HG03565 (cell line): ENCODE measurements at regions not wholly inside any gene's neighbourhood (a gene's known extent, or its start where the extent isn't known, plus 50 kb on each side); places are given as distances from the start of the nearest gene placed in this dataset.

Experiments used
- ATAC-seq: cut with Tn5 transposase; IDR thresholded peaks from one replicate; pipeline ENCODE4 v1.9.1; 2021; ENCODE audit warnings: mild to moderate bottlenecking, moderate library complexity; ENCODE audit not compliant: unreplicated experiment

DNA sequence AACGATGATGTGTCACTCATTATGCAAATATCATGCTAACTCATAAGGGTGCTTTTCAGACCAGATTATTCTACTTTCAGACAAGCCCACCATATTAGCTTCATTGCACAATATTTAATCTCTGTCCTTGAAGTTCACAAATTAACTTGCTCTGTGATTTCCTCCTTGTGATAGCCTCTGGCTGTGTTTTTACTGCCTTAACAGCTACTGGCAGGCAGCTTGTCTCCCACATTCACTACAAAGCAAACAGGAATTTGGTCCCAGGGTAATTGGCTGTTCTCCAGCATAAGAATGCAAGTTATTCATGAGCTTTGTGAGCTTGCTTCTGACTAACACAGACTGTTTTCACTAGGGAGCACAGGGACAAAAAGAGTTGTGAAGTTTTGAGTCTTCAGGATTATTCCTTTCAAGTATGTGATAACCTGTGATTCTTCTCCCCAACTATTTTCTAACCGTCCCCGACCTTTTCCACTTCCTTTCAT lies 87.9 kb upstream of the HMCN1 start:
- ATAC-seq, result no peak

DNA sequence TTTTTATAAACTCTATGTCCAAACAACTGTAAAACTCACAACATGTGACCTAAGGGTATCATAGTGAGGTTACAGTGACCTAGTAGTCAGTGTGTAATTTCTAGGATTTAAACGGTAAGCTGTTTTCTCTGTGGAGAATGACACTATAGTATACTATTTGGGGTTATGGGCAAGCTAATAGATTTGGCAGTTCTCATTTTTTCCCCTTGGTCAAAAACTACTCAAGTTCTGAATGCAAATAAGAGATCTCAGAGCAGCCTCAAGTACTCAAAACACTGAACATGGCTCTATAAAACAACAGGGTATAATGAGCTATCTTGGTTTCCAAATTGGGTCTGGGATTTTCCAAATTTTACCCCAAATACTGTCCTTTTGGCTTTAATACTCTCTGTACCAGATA lies 88.5 kb upstream of the HMCN1 start:
- ATAC-seq, result no peak

DNA sequence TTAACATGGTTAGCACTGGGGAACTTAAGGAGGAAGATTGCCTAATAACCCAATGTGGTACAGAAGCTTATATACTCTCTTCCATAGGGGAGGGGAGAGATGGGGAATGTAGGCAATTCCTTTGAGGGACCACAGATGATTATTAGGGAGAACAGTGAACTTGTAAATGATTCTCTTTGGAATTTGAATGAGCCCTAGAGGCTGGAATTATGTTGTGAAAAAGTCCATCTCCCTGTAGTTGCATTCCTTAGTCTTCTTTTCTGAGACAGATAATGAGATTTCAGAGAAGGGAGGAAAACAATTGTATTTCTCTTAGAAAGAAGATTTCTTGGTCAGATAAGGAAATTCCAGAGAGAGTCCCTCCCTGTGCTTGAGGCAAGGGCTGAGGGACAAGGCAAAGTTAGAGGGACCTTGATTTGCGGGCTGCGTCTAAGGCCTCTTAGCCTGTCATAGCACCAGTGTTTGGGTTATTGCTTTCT lies 89.0 kb upstream of the HMCN1 start:
- ATAC-seq, result no peak

DNA sequence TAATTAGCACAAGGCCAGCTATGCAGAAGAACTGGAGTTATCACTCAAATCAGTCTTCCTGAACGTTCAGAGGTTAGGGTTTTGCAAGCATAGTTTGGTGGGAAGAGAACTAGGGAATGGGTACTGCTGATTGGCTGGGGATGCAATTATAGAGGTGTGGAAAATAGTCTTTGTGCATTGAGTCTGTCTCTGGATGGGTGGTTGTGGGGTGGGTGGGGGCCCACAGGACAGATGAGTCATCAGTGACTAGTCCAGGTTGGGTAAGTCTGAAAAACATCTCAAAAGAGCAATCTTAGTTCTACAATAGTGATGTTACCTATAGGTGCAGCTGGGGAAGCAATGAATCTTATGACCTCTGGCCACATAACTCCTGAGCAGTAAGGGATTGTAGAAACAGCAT lies 89.7 kb upstream of the HMCN1 start:
- no peak for ATAC-seq

DNA sequence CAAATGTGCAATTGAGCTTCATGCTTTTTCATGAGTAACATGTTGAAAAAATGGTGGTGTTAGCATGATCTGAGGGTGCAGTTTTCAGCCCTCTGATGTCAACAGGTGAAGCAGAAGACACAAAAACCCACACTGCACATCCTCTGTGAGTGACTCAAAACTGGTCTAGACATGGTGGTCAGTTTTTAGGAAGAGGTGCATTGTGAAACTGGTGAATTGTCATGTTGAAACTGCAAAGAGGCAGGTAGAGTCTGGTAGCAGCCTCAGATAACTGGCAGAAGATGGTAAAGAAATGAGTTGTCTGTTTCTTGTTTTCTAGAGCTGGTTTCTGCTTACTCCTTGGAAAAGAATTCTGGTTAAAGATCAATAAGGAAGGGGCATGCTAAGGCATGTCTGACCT lies 97.3 kb upstream of the HMCN1 start:
- peak; percentile 99 for ATAC-seq

DNA sequence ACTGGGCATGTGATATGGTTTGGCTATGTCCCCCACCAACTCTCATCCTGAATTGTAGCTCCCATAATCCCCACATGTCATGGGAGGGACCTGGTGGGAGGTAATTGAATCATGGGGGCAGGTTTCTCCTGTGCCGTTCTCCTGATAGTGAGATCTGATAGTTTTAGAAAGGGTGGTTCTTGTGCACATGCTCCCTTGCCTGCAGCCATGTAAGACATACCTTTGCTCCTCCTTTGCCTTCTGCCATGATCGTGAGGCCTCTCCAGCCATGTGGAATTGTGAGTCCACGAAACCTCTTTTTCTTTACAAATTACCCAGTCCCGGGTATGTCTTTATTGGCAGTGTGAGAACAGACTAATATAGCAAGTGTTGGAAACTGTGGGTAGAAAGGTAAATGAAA lies 99.5 kb upstream of the HMCN1 start:
- ATAC-seq, result no peak

DNA sequence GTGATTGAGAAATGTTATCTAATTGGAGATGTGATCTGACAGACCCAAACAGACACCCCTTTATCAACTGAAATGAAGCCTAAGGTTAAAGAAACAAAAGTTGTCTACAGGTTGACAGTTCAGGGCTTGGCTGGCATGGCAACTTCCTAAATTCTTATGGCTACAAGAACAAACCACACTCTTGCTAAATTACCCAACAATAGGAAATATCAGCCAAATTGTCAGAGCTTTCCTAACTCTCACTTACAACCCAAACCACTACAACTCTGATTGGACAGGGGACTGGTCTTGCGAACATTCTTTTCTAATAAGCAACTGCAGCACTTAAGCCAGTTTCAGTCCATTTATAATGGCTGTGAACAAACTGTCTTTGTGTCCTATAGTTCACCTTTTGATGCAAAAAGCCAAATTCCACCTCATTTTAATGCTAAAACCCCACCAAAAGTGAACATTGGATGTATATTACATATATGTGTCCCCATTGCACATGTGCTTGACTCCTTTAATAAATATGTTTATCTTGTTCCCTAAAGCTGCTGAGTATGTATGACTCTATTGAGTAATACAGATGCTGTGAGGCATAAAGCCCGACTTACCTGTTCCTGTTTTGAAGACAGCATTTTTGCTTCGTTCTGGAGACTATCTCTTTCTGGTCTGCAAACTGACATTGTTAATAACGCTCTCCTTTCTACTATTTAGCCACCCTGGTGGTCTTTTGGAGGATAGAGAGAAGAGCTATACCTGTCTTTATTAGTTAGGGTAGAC lies 101.3 kb upstream of the HMCN1 start:
- no peak for ATAC-seq

DNA sequence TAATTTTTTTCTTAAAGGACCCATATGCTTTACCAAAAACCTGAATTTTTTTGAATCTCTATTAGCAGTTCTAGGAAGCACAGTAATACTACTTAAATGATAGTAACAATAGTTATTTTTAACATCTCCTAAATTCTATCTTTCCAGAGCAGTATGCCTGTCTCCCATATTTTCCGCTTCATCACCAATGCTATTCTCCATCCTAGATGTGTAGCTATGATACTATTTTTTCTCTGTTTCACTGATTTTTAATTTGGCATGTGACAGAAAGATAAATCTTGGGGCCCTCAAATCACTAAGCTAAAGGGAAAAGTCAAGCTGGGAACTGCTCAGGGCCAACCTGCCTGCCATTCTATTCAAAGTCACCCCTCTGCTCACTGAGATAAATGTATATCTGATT lies 102.3 kb upstream of the HMCN1 start:
- ATAC-seq, result no peak

DNA sequence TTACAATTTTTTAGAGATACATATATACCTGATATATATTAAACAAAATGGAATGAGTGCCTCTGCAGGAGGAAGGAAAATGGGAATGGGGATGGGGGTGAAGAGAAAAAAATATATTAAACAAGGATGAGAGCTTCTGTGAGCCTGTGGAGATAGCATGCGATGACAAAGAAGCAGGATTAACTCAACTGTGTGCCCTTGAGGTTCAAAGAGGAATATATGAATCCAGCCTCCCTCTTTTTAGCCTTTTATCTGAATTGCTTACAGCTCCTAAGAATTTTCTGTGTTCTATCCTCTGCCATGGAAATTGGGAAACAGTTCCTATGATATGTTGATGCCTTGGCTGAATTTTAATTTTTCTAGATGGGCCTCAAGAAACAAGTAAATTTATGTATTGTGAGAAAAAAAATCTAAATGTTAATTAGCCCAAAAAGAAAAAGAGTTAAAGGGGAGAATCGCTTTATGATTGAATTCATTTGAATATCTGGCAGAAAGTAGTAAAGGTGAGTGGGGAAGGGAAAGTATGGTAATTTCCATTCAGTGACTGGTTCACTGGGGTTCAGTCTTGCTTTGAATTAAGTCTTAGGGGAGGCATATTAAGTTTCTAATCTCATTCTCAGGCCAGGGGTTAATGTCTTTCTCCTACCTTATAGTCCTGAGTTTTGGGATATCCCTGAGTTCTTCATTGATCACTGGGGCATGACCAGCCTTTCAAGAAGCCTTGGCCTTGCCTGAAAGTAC lies 106.3 kb upstream of the HMCN1 start:
- ATAC-seq, result no peak

DNA sequence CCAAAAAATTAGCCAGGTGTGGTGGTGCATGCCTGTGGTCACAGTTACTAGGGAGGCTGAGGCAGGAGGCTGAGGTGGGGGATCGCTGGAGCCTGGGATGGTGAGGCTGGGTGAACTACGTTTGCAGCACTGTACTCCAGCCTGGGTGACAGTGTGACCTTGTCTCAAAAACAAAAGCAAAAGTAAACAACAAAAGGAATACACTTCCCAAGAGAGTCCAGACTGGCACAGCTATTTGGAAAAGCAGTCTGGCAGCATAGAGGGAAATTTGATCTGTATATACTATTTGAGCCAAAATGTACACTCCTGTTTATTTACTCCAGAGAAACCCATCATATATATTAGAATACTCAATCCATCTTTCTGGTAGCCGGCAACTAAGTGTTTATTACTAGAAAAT lies 107.0 kb upstream of the HMCN1 start:
- ATAC-seq, result no peak

DNA sequence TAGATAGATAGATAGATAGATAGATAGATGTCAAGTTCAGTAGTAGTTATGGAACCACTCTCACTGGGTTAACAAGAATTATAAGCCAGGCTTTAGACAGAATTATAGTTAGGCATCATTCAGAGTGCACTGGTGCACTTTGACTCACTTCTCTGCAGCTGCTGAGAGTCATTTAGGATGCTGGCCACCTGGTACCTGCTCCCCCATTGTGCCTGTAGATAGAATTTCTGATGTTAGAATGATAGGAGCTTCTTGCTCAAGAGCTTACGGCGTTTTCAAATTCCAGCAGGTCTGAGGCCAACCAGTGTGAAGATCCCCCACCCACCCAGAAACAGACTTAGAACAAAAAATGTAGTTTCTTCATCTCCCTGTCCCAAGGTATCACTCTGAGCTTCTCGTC lies 107.8 kb upstream of the HMCN1 start:
- ATAC-seq, result no peak

DNA sequence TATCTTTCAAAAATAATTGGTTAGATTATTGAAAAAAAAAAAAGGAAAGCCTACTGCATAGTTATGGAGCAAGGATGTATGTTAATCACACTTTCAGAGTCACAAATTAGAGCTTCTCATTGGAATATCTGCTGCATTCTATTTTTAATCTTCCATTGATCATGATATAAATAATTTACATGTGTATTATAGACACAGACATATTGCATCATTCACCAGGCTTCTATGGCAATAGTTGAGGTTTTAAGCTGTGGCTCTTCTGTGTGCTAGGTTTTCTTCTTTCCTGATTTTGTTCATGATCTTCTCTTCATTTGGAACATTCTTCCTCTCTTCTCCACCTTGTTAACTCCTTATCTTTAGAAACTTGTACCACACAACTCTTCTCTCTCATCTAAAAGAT lies 123.2 kb upstream of the HMCN1 start:
- ATAC-seq, result no peak

DNA sequence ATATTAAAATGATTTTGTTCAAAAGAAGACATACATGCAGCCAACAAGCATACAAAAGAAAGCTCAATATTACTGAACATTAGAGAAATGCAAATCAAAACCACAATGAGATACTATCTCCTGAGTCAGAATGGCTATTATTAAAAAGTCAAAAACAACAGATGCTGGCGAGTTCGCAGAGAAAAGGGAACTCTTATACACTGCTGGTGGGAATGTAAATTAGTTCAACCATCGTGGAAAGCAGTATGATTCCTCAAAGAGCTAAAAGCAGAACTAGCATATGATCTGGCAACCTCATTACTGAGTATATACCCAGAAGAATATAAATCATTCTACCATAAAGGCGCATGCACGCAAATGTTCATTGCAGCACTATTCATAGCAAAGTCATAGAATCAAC lies 126.0 kb upstream of the HMCN1 start:
- peak; percentile 74 for ATAC-seq

DNA sequence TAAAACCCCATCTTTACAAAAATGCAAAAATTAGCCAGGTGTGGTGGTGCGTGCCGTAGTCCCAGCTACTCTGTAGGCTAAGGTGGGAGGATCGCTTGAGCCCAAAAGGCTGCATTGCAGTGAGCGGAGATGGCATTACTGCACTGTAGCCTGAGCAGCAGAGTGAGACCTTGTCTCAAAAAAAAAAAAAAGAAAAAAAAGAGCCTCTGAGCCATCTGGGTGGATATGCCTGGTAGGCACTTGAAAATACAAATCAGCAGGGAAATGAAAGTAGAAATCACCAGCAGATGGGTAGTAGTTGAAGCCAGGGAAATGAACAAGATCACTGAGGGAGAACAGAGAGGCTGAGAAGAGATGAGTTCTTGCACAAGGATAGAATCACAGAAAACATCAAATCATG lies 131.0 kb upstream of the HMCN1 start:
- ATAC-seq, result peak; percentile 47

DNA sequence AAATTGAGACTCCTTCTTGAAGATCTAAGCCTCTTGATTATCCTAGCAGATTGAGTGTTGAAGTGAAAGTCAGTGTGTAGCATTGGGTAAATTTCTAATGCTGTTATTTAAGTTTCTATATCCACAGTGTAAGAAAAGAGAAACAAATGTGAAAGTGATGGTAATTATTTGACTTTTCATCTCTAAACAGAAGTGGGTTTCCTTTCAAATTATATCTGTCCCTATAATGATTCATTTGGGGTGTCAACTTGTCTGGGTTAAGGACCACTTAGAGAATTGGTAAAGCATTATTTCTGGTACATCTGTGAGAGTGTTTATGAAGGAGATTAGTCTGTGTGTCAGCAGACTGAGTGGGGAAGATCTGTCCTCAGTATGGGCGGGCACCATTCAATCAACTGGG lies 133.0 kb upstream of the HMCN1 start:
- peak; percentile 53 for ATAC-seq

DNA sequence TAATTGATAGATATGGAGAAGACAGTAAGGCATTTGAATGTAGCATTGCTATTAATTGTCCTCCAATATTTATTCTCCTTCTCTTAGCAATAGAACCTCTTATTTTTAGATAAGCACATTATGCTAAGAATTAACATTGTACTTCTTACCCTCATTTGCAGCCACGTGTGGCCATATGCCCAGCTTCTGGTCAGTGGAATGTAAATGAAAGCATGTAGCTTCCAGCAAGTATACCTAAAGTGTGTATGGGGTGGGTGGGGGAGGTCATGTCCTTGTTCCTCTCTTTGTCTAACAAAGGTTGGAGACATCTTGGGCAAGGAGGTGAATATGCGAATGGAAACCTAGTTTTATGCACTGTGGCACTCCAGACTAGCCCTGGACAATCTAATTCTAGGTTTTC lies 133.6 kb upstream of the HMCN1 start:
- no peak for ATAC-seq

DNA sequence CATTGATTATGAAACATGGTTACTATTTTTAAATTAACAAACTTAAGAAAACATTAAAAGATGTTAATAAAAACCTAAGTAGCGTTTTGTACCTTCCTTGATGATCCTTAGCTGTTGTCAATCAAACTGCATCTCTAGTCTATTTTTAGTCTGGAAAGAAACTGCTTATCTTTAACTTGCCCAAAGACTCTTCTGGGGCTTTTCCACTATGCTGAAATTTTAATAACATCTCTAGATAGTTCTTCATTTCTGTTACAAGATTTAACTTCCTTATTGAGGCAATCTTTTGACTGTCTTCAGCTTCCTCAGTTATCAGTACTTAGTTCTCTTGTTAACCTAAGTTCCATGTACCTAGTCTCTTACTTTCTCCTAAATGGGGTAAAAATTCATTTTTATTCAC lies 135.9 kb upstream of the HMCN1 start:
- no peak for ATAC-seq

DNA sequence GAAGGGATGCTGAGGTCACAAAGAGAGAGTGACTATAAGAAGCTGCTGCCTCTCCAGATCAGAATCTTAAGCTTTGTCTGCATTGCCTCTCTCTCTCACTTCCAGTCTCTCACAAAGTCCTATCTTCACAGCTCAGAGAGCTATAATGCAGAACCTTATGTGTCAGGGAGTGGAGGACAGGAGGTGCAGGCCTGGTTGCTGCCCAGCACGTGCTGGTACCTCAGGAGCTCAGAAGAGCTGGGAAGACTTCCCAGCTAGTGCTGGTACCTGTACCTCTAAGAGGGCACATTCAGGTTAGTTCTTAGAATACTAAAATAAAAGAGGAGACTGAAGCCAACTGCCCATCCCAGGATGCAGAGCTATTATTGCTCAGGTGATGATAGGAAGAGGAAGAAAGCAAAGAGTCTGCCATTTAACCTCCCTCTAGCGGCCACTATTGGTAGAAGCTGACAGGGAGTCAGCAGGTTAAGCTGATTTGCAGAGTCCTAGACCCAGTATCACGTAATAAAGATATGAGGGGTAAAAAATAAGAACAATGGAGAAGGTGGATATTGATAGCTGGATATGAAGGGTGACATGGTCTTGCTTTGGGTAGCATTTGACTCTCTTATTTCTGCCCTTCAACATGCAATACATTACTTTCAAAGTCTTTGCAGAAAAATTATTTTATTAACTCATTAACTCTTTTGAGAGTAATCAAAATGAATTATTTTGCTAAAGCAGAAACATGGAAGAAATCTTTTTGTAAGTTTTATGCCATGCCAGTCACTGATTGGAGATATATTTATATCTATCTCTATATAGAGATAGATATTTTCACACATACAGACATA lies 138.1 kb upstream of the HMCN1 start:
- ATAC-seq, result peak; percentile 90

DNA sequence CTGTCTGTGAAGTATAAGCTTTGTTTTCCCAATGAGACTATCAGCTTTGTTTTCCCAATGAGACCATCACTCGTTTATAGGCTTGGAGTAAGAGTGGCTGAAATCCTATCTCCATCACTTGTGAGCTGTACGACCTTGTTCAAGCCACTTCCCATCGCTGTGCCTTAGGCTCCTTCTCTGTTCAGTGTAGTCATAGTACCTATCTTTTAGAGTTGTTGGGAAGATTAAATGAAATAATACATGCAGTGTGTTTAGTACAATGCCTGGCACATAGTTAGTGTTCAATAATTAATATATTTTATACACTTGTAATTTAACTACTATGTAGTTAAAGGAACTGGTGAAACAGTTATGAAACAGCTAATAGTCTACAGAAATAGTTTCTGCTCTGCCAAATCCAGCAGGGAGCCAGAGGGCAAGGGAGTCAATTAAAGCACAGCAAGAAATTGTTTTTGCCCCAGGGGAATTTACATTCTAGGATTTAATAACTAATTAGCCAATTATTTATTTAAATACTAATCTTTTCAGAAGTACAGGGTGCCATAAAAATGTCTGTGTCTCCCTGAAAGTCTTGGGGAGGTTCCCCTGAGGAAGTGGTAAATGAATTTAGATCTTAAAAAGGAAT lies 139.3 kb upstream of the HMCN1 start:
- ATAC-seq, result no peak

DNA sequence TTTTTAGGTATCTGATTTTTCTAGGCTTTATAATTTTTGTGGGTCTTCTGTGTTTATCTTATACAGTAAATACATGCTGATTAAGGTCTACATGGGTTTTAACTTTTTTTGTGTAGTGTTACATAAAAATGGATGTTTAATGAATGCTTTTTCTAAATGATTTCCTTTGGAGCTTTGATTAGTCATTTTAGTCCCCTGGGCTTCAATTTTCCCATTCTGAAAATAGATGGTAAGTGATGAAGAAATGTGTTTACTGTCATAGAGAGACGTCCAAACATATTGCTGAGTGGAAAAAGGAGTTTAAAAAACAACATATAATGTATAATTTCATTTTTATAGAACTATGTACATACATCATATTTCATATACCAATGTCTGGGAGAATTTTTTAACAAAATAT lies 140.9 kb upstream of the HMCN1 start:
- no peak for ATAC-seq

DNA sequence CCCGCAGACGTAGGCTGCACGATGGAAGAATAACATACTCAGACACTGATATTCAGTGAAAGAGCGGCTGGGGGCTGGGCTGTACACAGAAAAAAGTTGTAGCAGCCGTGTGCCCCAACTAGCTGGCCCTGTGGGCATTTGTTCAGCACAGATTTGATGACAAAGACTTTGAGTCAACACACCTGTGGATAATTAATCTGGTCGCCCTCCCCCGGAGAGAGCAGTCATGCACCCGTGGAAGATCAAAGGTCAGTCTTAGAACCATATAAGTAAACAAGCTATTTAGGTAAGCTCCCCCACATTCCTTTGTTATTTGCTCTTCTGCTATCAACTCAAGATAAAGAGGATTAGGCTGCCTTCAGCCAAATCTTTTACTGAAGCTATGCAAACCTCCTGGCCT lies 148.4 kb upstream of the HMCN1 start:
- ATAC-seq, result no peak
